Upper lobe of left lung (tissue), 6 donors: ENCODE measurements at regions not wholly inside any gene's neighbourhood (a gene's known extent, or its start where the extent isn't known, plus 50 kb on each side); places are given as distances from the start of the nearest gene placed in this dataset.

ENCODE experiments used
- ATAC-seq, 2 donors: fragments of 200-7000 bp; cut with Tn5 transposase; one replicate each; pipeline ENCODE4 v1.9.1; 2022; ENCODE audit warnings: mild to moderate bottlenecking in 2 of 2, moderate library complexity in 2 of 2; ENCODE audit not compliant: low FRiP score in 2 of 2
- DNase-seq, 2 donors: peaks; one replicate each; pipeline ENCODE4 v3.0.0-alpha.2; 2019 to 2020
- H3K27ac ChIP-seq, 4 donors: fragments of 200-600 bp; sonication (generic); one replicate each; pipeline ENCODE4 v1.5.1; 2016 to 2019
- H3K27me3 ChIP-seq, 4 donors: fragments of 200-600 bp; sonication (generic); one replicate each; pipeline ENCODE4 v1.5.1; 2017 to 2019
- H3K36me3 ChIP-seq, 4 donors: fragments of 200-600 bp; sonication (generic); one replicate each; pipeline ENCODE4 v1.5.1; 2016 to 2019
- H3K4me1 ChIP-seq, 4 donors: fragments of 200-600 bp; sonication (generic); one replicate each; pipeline ENCODE4 v1.5.1; 2018 to 2019
- H3K4me3 ChIP-seq, 4 donors: fragments of 200-600 bp; sonication (generic); one replicate each; pipeline ENCODE4 v1.5.1; 2017 to 2019; ENCODE audit warnings: mild to moderate bottlenecking in 2 of 4, moderate library complexity in 1 of 4
- H3K9me3 ChIP-seq, 4 donors: fragments of 200-600 bp; sonication (generic); one replicate each; pipeline ENCODE4 v1.5.1; 2018 to 2019
- CTCF ChIP-seq, 6 experiments: fragments of 450-650 bp in 4 of 6; fragments of 200-600 bp in 2 of 6; sonication (generic) in 2 of 6; IDR thresholded peaks; one replicate each; pipeline ENCODE4 v1.5.1; 2016 to 2019; ENCODE audit warnings: antibody characterized with exemption in 6 of 6
- EP300 ChIP-seq, 4 donors: sonication (generic); formaldehyde crosslinking; IDR thresholded peaks; one replicate each; pipeline ENCODE4 v1.5.1; 2017; ENCODE audit warnings: antibody characterized with exemption in 4 of 4, control low read depth in 2 of 4
- POLR2A ChIP-seq, 4 donors: fragments of 450-650 bp; IDR thresholded peaks; one replicate each; pipeline ENCODE4 v1.5.1; 2016 to 2017; ENCODE audit warnings: antibody characterized with exemption in 4 of 4, mild to moderate bottlenecking in 2 of 4
- POLR2AphosphoS5 ChIP-seq, 2 donors: sonication (generic); formaldehyde crosslinking; IDR thresholded peaks; one replicate each; pipeline ENCODE4 v1.5.1; 2017; ENCODE audit warnings: antibody characterized with exemption in 2 of 2
- WGBS, 2 donors: methylation state at CpG; one replicate each; pipeline ENCODE4 v1.1.5; 2017 to 2018; 5-methylcytosine and 5-hydroxymethylcytosine counted together
- donor health status: DM: no; HTN: no; CAD: no; lungs with moderate emphysema.
- donor health status: DM: no; HTN: yes; CAD: no; lungs with severe emphysema.

- no peak for ATAC-seq
- Histone ChIP-seq H3K4me1 (peaks cover 17 to 29% (median 20%) of the 10 kb centered on the region in 4 donors), H3K36me3 (no peaks in the 10 kb centered on the region), H3K27ac (no peak overlapping the region), H3K9me3 (no peaks in the 10 kb centered on the region), H3K4me3 (no peak overlapping the region), H3K27me3 (peaks cover 0 to 30% (median 22%) of the 10 kb centered on the region in 4 donors)
- no peak for TF ChIP-seq EP300 (IDR thresholded peaks at IDR 0.05)
- TF ChIP-seq CTCF (IDR thresholded peaks at IDR 0.05), result no peak
- no peak for TF ChIP-seq POLR2A (IDR thresholded peaks at IDR 0.05)
- TF ChIP-seq POLR2AphosphoS5 (IDR thresholded peaks at IDR 0.05), result no peak
- DNase-seq, result no peak
- 72 to 74% methylated on average over 2 of the region's 2 CpGs for WGBS, 2 donors
These were observed 163.6 kb upstream of the SIX2 start for GRCh38 chr2:45172760-45173392.

- no peak for TF ChIP-seq CTCF (IDR thresholded peaks at IDR 0.05)
- TF ChIP-seq EP300 (IDR thresholded peaks at IDR 0.05), result no peak
- no peak for TF ChIP-seq POLR2A (IDR thresholded peaks at IDR 0.05)
- no peak for TF ChIP-seq POLR2AphosphoS5 (IDR thresholded peaks at IDR 0.05)
- Histone ChIP-seq H3K4me3 (no peak overlapping the region), H3K27me3 (peaks cover 2 to 34% (median 22%) of the 10 kb centered on the region in 4 donors), H3K9me3 (no peaks in the 10 kb centered on the region), H3K27ac (no peak overlapping the region), H3K36me3 (no peaks in the 10 kb centered on the region), H3K4me1 (peaks cover 17 to 29% (median 20%) of the 10 kb centered on the region in 4 donors)
- ATAC-seq (no peak), DNase-seq (no peak)
- 67 to 87% methylated on average over 1 of the region's 1 CpG for WGBS, 2 donors
These were observed 162.9 kb upstream of the SIX2 start for GRCh38 chr2:45172142-45172541.

- 37% methylated on average over 6 of the region's 6 CpGs for WGBS, 2 donors
- Histone ChIP-seq H3K36me3 (no peaks in the 10 kb centered on the region), H3K27ac (no peak overlapping the region), H3K9me3 (no peaks in the 10 kb centered on the region), H3K4me3 (no peak overlapping the region), H3K27me3 (peaks cover 2 to 37% (median 22%) of the 10 kb centered on the region in 4 donors), H3K4me1 (peaks cover 17 to 29% (median 20%) of the 10 kb centered on the region in 4 donors)
- TF ChIP-seq POLR2A (IDR thresholded peaks at IDR 0.05) (no peak), CTCF (IDR thresholded peaks at IDR 0.05) (no peak), POLR2AphosphoS5 (IDR thresholded peaks at IDR 0.05) (no peak), EP300 (IDR thresholded peaks at IDR 0.05) (no peak)
- ATAC-seq (no peak), DNase-seq (no peak)
These were observed 161.9 kb upstream of the SIX2 start for GRCh38 chr2:45171136-45171501.

- ATAC-seq (peak; percentile 38 to 50), DNase-seq (peak in 1 of 2 donors; percentile 72)
- Histone ChIP-seq H3K27ac (no peak overlapping the region), H3K4me1 (peaks cover 17 to 29% (median 20%) of the 10 kb centered on the region in 4 donors), H3K9me3 (no peaks in the 10 kb centered on the region), H3K27me3 (peaks cover 2 to 37% (median 22%) of the 10 kb centered on the region in 4 donors), H3K4me3 (peak overlapping the region in 3 of 4 donors; percentile 35 to 52 (median 43)), H3K36me3 (no peaks in the 10 kb centered on the region)
- no peak for TF ChIP-seq POLR2A (IDR thresholded peaks at IDR 0.05)
- TF ChIP-seq POLR2AphosphoS5 (IDR thresholded peaks at IDR 0.05), result no peak
- WGBS, 2 donors, result 27 to 40% methylated on average over 37 to 56 of the region's 56 CpGs
These were observed 161.2 kb upstream of the SIX2 start for GRCh38 chr2:45170191-45171135.
